IMR-90 (cell line): ENCODE measurements at regions not wholly inside any gene's neighbourhood (a gene's known extent, or its start where the extent isn't known, plus 50 kb on each side); places are given as distances from the start of the nearest gene placed in this dataset.

Experiments used
- ATAC-seq: fragments of 200-7000 bp; cut with Tn5 transposase; 2 replicates; pipeline ENCODE4 v1.9.1; 2020; ENCODE audit warnings: low read depth, mild to moderate bottlenecking, moderate library complexity
- BruUV-seq: library from RNA; stranded (reverse); fragments of 400-500 nt; replicated peaks from 2 replicates; lab custom pipeline; 2021; lab: Mats Ljungman, UMichigan
- CTCF ChIA-PET: fragments of 300-600 bp; formaldehyde crosslinking; extraction: SDS; loops from one replicate; lab custom pipeline; 2021; ENCODE audit warnings: antibody characterized with exemption; lab: Yijun Ruan, JAX
- POLR2A ChIA-PET: fragments of 300-600 bp; sonication (Branson Sonifier 250); formaldehyde crosslinking; loops from one replicate; lab custom pipeline; 2022; ENCODE audit warnings: antibody characterized with exemption; ENCODE audit not compliant: unreplicated experiment; lab: Charles Lee
- DNase-seq: peaks from one replicate; pipeline ENCODE4 v3.0.0; 2013
- H2AFZ ChIP-seq: replicated peaks from 2 replicates; pipeline ENCODE3; 2013; ENCODE audit warnings: low read length, mild to moderate bottlenecking; ENCODE audit not compliant: poor library complexity
- H2AK5ac ChIP-seq: 2 replicates; pipeline ENCODE4 v1.6.1; 2013; ENCODE audit warnings: low read depth, low read length, inconsistent platforms
- H2AK9ac ChIP-seq: replicated peaks from 2 replicates; pipeline ENCODE3; 2013; ENCODE audit warnings: mild to moderate bottlenecking, low read depth, low read length, moderate library complexity; ENCODE audit not compliant: poor library complexity
- H2BK120ac ChIP-seq: 2 replicates; pipeline ENCODE4 v1.6.1; 2013; ENCODE audit warnings: low read depth, low read length, inconsistent platforms
- H2BK15ac ChIP-seq: 3 replicates; pipeline ENCODE4 v1.6.1; 2013; ENCODE audit warnings: low read depth, low read length, inconsistent platforms
- H2BK20ac ChIP-seq: 2 replicates; pipeline ENCODE4 v1.6.1; 2013; ENCODE audit warnings: low read depth, mild to moderate bottlenecking, inconsistent platforms, low read length, moderate library complexity
- H2BK5ac ChIP-seq: 2 replicates; pipeline ENCODE4 v1.6.1; 2013; ENCODE audit warnings: mild to moderate bottlenecking, low read depth, low read length, inconsistent platforms; ENCODE audit not compliant: poor library complexity, severe bottlenecking
- H3K14ac ChIP-seq: replicated peaks from 2 replicates; pipeline ENCODE4 v1.6.1; 2013; ENCODE audit warnings: low read depth, low read length, inconsistent platforms
- H3K18ac ChIP-seq: 2 replicates; pipeline ENCODE4 v1.6.1; 2013; ENCODE audit warnings: low read depth, low read length, control low read depth
- H3K23ac ChIP-seq: 2 replicates; pipeline ENCODE4 v1.6.1; 2013; ENCODE audit warnings: low read depth, low read length, inconsistent platforms
- H3K27ac ChIP-seq: 2 replicates; pipeline ENCODE4 v1.5.1; 2013; ENCODE audit warnings: mild to moderate bottlenecking, control low read depth, low read length; ENCODE audit not compliant: insufficient read depth
- H3K27me3 ChIP-seq: 2 replicates; pipeline ENCODE4 v1.6.1; 2013; ENCODE audit warnings: low read length; ENCODE audit not compliant: control insufficient read depth, insufficient read depth
- H3K36me3 ChIP-seq: 2 replicates; pipeline ENCODE4 v1.6.1; 2013; ENCODE audit warnings: low read length, mixed read lengths; ENCODE audit not compliant: control insufficient read depth, insufficient read depth
- H3K4ac ChIP-seq: 2 replicates; pipeline ENCODE4 v1.6.1; 2013; ENCODE audit warnings: low read depth, low read length, inconsistent platforms
- H3K4me1 ChIP-seq: 2 replicates; pipeline ENCODE4 v1.6.1; 2013; ENCODE audit warnings: low read length, mixed read lengths; ENCODE audit not compliant: control insufficient read depth, insufficient read depth
- H3K4me2 ChIP-seq: 2 replicates; pipeline ENCODE4 v1.6.1; 2013; ENCODE audit warnings: low read depth, mild to moderate bottlenecking, control low read depth, low read length, moderate library complexity
- H3K4me3 ChIP-seq: 2 replicates; pipeline ENCODE4 v1.5.1; 2013; ENCODE audit warnings: low read depth, mild to moderate bottlenecking, control low read depth, low read length, moderate library complexity; ENCODE audit not compliant: insufficient read depth
- H3K56ac ChIP-seq: 2 replicates; pipeline ENCODE4 v1.6.1; 2013; ENCODE audit warnings: low read length, inconsistent platforms; ENCODE audit not compliant: insufficient read depth; ENCODE audit errors: extremely low read depth
- H3K79me1 ChIP-seq, 2 experiments: 2 replicates each; pipeline ENCODE4 v1.6.1; 2013; ENCODE audit warnings: low read length in 2 of 2, inconsistent platforms in 1 of 2, low read depth in 1 of 2
- H3K9ac ChIP-seq: 2 replicates; pipeline ENCODE4 v1.6.1; 2013; ENCODE audit warnings: low read depth, low read length, control low read depth
- H3K9me1 ChIP-seq: 2 replicates; pipeline ENCODE4 v1.6.1; 2013; ENCODE audit warnings: low read length, inconsistent platforms; ENCODE audit not compliant: insufficient read depth
- H3K9me3 ChIP-seq: 2 replicates; pipeline ENCODE4 v1.6.1; 2013; ENCODE audit warnings: low read length; ENCODE audit not compliant: control insufficient read depth, insufficient read depth
- H4K20me1 ChIP-seq: 2 replicates; pipeline ENCODE4 v1.6.1; 2013; ENCODE audit warnings: low read length, inconsistent platforms; ENCODE audit not compliant: insufficient read depth
- H4K5ac ChIP-seq: 2 replicates; pipeline ENCODE4 v1.6.1; 2013; ENCODE audit warnings: mild to moderate bottlenecking, low read depth, low read length, control low read depth
- H4K8ac ChIP-seq, 2 experiments: 2 replicates each; pipeline ENCODE4 v1.6.1; 2013; ENCODE audit warnings: low read depth in 2 of 2, low read length in 2 of 2, control low read depth in 1 of 2, inconsistent platforms in 1 of 2
- H4K91ac ChIP-seq: 2 replicates; pipeline ENCODE4 v1.6.1; 2013; ENCODE audit warnings: low read depth, low read length, inconsistent platforms; ENCODE audit not compliant: insufficient read depth
- BHLHE40 ChIP-seq: fragments of 150-350 bp; IDR thresholded peaks from 2 replicates; pipeline ENCODE4 v1.6.1; 2016; ENCODE audit warnings: mild to moderate bottlenecking, low read depth, low read length
- CEBPB ChIP-seq: IDR thresholded peaks from 2 replicates; pipeline ENCODE4 v1.6.1; 2012; ENCODE audit warnings: low read depth, low read length, improper control_type of control experiment
- CHD1 ChIP-seq: IDR thresholded peaks from 2 replicates; pipeline ENCODE4 v1.6.1; 2012; ENCODE audit warnings: low read depth, low read length, improper control_type of control experiment
- CTCF ChIP-seq: conservative IDR thresholded peaks from 2 replicates; pipeline ENCODE4 v1.5.1; 2012; ENCODE audit warnings: mild to moderate bottlenecking, low read depth, low read length, improper control_type of control experiment
- FOS ChIP-seq: fragments of 150-350 bp; IDR thresholded peaks from 2 replicates; pipeline ENCODE4 v1.6.1; 2016; ENCODE audit warnings: low read depth, low read length
- MAFK ChIP-seq: IDR thresholded peaks from 2 replicates; pipeline ENCODE4 v1.6.1; 2012; ENCODE audit warnings: low read depth, low read length, improper control_type of control experiment
- MAZ ChIP-seq: IDR thresholded peaks from 2 replicates; pipeline ENCODE4 v1.6.1; 2012; ENCODE audit warnings: low read depth, mild to moderate bottlenecking, low read length, improper control_type of control experiment, moderate library complexity, borderline replicate concordance
- MXI1 ChIP-seq: IDR thresholded peaks from 2 replicates; pipeline ENCODE4 v1.6.1; 2012; ENCODE audit warnings: low read depth, mild to moderate bottlenecking, low read length, moderate library complexity, borderline replicate concordance
- NFE2L2 ChIP-seq: fragments of 150-350 bp; IDR thresholded peaks from 2 replicates; pipeline ENCODE4 v1.6.1; 2016; ENCODE audit warnings: low read depth, mild to moderate bottlenecking, low read length
- POLR2A ChIP-seq: IDR thresholded peaks from 2 replicates; pipeline ENCODE4 v1.6.1; 2012; ENCODE audit warnings: mild to moderate bottlenecking, low read depth, low read length
- RAD21 ChIP-seq: IDR thresholded peaks from 2 replicates; pipeline ENCODE4 v1.6.1; 2012; ENCODE audit warnings: low read length, improper control_type of control experiment
- RCOR1 ChIP-seq: IDR thresholded peaks from 2 replicates; pipeline ENCODE4 v1.6.1; 2012; ENCODE audit warnings: mild to moderate bottlenecking, low read length, improper control_type of control experiment; ENCODE audit not compliant: insufficient replicate concordance
- RFX5 ChIP-seq: IDR thresholded peaks from 2 replicates; pipeline ENCODE4 v1.8.0; 2012; ENCODE audit warnings: low read depth, mild to moderate bottlenecking, low read length, moderate library complexity
- SMC3 ChIP-seq: fragments of 150-350 bp; IDR thresholded peaks from 2 replicates; pipeline ENCODE4 v1.6.1; 2016; ENCODE audit warnings: low read depth, mild to moderate bottlenecking, antibody characterized with exemption, low read length, moderate library complexity
- WGBS, 2 experiments: methylation state at CpG; one replicate each; pipeline versions ENCODE4 v1.1.5 to v1.1.7; 2013; ENCODE audit warnings: missing lambda C conversion rate in 2 of 2; ENCODE audit not compliant: insufficient read length in 1 of 2; ENCODE audit errors: extremely low coverage in 2 of 2; 5-methylcytosine and 5-hydroxymethylcytosine counted together
- dilution Hi-C: fragments of 300-500 bp; cut with HindIII; formaldehyde crosslinking; loops from one replicate; pipeline ENCODE4 v1.14.3; 2018; ENCODE audit warnings: low sequenced_read_pairs; ENCODE audit not compliant: unreplicated experiment
- in situ Hi-C: fragments of 300-500 bp; cut with MboI; formaldehyde crosslinking; loops from 3 replicates; pipeline ENCODE4 v1.14.3; 2019; ENCODE audit warnings: low sequenced_read_pairs, inconsistent platforms, mixed read lengths
- intact Hi-C: fragments of 100-400 bp; cut with micrococcal nuclease; formaldehyde crosslinking; loops from 2 replicates; pipeline ENCODE4 v1.10.0; 2022
- TF ChIP-seq, protein P1 (sequence below): fragments of 150-350 bp; IDR thresholded peaks from 2 replicates; pipeline ENCODE4 v1.6.1; 2017; ENCODE audit warnings: mild to moderate bottlenecking, antibody characterized with exemption, low read length, low read depth
- TF ChIP-seq, protein P2 (sequence below): fragments of 150-350 bp; IDR thresholded peaks from 2 replicates; pipeline ENCODE4 v1.6.1; 2016; ENCODE audit warnings: low read depth, mild to moderate bottlenecking, low read length, moderate library complexity, borderline replicate concordance

DNA sequence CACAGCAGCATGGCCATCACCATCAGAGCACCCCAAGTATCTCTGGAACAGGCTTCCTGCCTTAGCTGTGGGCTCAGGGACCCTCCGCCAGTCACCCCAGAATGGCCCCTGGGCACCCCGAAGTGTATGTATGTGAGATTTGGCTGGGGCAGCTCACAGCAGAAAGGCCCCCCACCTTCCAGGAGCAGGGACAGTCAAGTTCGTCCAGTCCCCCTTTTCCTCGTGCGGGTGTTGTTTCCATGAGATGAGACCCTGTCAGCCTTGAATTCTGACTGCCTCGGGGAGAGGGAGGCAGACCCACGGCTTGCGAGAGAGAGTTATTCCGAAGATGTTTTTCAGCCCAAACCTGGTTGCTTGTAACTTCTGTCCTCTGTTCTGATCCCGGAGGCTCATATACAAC lies 290.9 kb upstream of the HDAC4 start:
- no peak overlapping the region for H3K14ac ChIP-seq
- WGBS, 2 experiments: 75% methylated on average over 8 of the region's 10 CpGs; no CpG with 5 or more reads in 1 of the 2 experiments
- no peak overlapping the region for H3K27ac ChIP-seq
- H3K9me1 ChIP-seq: no peaks in the 10 kb centered on the region
- no peak overlapping the region for H4K5ac ChIP-seq
- no peaks in the 10 kb centered on the region for H4K20me1 ChIP-seq
- H3K56ac ChIP-seq: no peak overlapping the region
- peaks cover 17% of the 10 kb centered on the region for H3K9me3 ChIP-seq
- ChIA-PET CTCF (no interaction called here), POLR2A (no interaction called here)
- H3K18ac ChIP-seq: no peak overlapping the region
- H2BK120ac ChIP-seq: no peak overlapping the region
- TF ChIP-seq, protein P1, sequence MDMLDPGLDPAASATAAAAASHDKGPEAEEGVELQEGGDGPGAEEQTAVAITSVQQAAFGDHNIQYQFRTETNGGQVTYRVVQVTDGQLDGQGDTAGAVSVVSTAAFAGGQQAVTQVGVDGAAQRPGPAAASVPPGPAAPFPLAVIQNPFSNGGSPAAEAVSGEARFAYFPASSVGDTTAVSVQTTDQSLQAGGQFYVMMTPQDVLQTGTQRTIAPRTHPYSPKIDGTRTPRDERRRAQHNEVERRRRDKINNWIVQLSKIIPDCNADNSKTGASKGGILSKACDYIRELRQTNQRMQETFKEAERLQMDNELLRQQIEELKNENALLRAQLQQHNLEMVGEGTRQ: no peak
- TF ChIP-seq, protein P2, sequence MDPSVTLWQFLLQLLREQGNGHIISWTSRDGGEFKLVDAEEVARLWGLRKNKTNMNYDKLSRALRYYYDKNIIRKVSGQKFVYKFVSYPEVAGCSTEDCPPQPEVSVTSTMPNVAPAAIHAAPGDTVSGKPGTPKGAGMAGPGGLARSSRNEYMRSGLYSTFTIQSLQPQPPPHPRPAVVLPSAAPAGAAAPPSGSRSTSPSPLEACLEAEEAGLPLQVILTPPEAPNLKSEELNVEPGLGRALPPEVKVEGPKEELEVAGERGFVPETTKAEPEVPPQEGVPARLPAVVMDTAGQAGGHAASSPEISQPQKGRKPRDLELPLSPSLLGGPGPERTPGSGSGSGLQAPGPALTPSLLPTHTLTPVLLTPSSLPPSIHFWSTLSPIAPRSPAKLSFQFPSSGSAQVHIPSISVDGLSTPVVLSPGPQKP: no peak
- TF ChIP-seq MAZ (no peak), MXI1 (no peak), CEBPB (no peak), CHD1 (no peak), BHLHE40 (no peak), RCOR1 (no peak), NFE2L2 (no peak), CTCF (no peak), SMC3 (no peak), RAD21 (no peak), FOS (no peak), MAFK (no peak), POLR2A (no peak), RFX5 (no peak)
- H2AFZ ChIP-seq: no peak overlapping the region
- no peak overlapping the region for H2AK5ac ChIP-seq
- H3K36me3 ChIP-seq: no peaks in the 10 kb centered on the region
- H2BK15ac ChIP-seq: no peak overlapping the region
- H3K4me3 ChIP-seq: no peak overlapping the region
- dilution Hi-C loops (no loop called here), intact Hi-C loops (no loop called here), in situ Hi-C loops (no loop called here)
- no TSS peak for BruUV-seq
- H3K23ac ChIP-seq: no peak overlapping the region
- H3K9ac ChIP-seq: no peak overlapping the region
- no peaks in the 10 kb centered on the region for H3K4me1 ChIP-seq
- no peak overlapping the region for H3K4me2 ChIP-seq
- H4K91ac ChIP-seq: no peak overlapping the region
- no peak for ATAC-seq
- no peaks in the 10 kb centered on the region for H3K79me1 ChIP-seq
- no peak overlapping the region for H3K4ac ChIP-seq
- no peaks in the 10 kb centered on the region for H3K27me3 ChIP-seq
- DNase-seq: no peak
- H2BK5ac ChIP-seq: no peak overlapping the region
- H4K8ac ChIP-seq: no peak overlapping the region
- H2AK9ac ChIP-seq: no peak overlapping the region
- no peak overlapping the region for H2BK20ac ChIP-seq
